MM.1S (cell line): ENCODE measurements at regions not wholly inside any gene's neighbourhood (a gene's known extent, or its start where the extent isn't known, plus 50 kb on each side); places are given as distances from the start of the nearest gene placed in this dataset.

Experiments
- DNase-seq: peaks from one replicate; pipeline ENCODE4 v3.0.0-alpha.2; 2015
- H2AFZ ChIP-seq: fragments of 300-600 bp; sonication (generic); 2 replicates; pipeline ENCODE4 v1.6.0; 2016; ENCODE audit warnings: antibody characterized with exemption, low read length
- H3F3A ChIP-seq: fragments of 300-600 bp; sonication (generic); 2 replicates; pipeline ENCODE4 v1.6.1; 2016; ENCODE audit warnings: mild to moderate bottlenecking, antibody characterized with exemption, low read length, moderate library complexity, mixed read lengths; ENCODE audit not compliant: insufficient read depth
- H3K27ac ChIP-seq: fragments of 300-600 bp; sonication (generic); 2 replicates; pipeline ENCODE4 v1.5.1; 2016; ENCODE audit warnings: mild to moderate bottlenecking, low read length
- H3K27me3 ChIP-seq: fragments of 300-600 bp; sonication (generic); replicated peaks from 2 replicates; pipeline ENCODE4 v1.6.0; 2016; ENCODE audit warnings: low read length; ENCODE audit not compliant: insufficient read depth
- H3K36me3 ChIP-seq: fragments of 300-600 bp; sonication (generic); replicated peaks from 2 replicates; pipeline ENCODE4 v1.6.1; 2016; ENCODE audit warnings: mild to moderate bottlenecking, low read length, mixed read lengths; ENCODE audit not compliant: insufficient read depth
- H3K4me1 ChIP-seq: fragments of 300-600 bp; sonication (generic); 2 replicates; pipeline ENCODE4 v1.6.1; 2016; ENCODE audit warnings: low read length, mixed read lengths
- H3K4me2 ChIP-seq: fragments of 300-600 bp; sonication (generic); 2 replicates; pipeline ENCODE4 v1.6.0; 2016; ENCODE audit warnings: low read depth, low read length
- H3K4me3 ChIP-seq: fragments of 300-600 bp; sonication (generic); 2 replicates; pipeline ENCODE4 v1.5.1; 2016; ENCODE audit warnings: low read length, mixed read lengths
- H3K79me2 ChIP-seq: fragments of 300-600 bp; sonication (generic); 2 replicates; pipeline ENCODE4 v1.6.1; 2016; ENCODE audit warnings: mixed run types, low read length, mixed read lengths
- H3K9ac ChIP-seq: fragments of 300-600 bp; sonication (generic); 2 replicates; pipeline ENCODE4 v1.6.1; 2016; ENCODE audit warnings: low read length, mixed read lengths
- H3K9me2 ChIP-seq: fragments of 300-600 bp; sonication (generic); replicated peaks from 2 replicates; pipeline ENCODE4 v1.6.1; 2016; ENCODE audit warnings: mild to moderate bottlenecking, low read length, mixed read lengths; ENCODE audit not compliant: insufficient read depth
- H3K9me3 ChIP-seq: fragments of 300-600 bp; sonication (generic); replicated peaks from 2 replicates; pipeline ENCODE4 v1.6.1; 2016; ENCODE audit warnings: mild to moderate bottlenecking, low read length, mixed read lengths; ENCODE audit not compliant: insufficient read depth
- H4K20me1 ChIP-seq: fragments of 300-600 bp; sonication (generic); 2 replicates; pipeline ENCODE4 v1.6.1; 2016; ENCODE audit warnings: mild to moderate bottlenecking, low read length, moderate library complexity, mixed read lengths; ENCODE audit not compliant: insufficient read depth
- EZH2 ChIP-seq: fragments of 300-600 bp; sonication (generic); optimal IDR thresholded peaks from 2 replicates; pipeline ENCODE3; 2017; ENCODE audit warnings: low read depth, mild to moderate bottlenecking, antibody characterized with exemption, low read length, mixed read lengths
- EZH2phosphoT487 ChIP-seq: fragments of 300-600 bp; sonication (generic); IDR thresholded peaks from 2 replicates; pipeline ENCODE4 v1.6.1; 2018; ENCODE audit warnings: antibody characterized with exemption, low read length
- TF ChIP-seq, protein P1 (sequence below): fragments of 300-600 bp; sonication (generic); IDR thresholded peaks from 2 replicates; pipeline ENCODE4 v1.5.1; 2016; ENCODE audit warnings: antibody characterized with exemption, low read length, mixed read lengths

DNA sequence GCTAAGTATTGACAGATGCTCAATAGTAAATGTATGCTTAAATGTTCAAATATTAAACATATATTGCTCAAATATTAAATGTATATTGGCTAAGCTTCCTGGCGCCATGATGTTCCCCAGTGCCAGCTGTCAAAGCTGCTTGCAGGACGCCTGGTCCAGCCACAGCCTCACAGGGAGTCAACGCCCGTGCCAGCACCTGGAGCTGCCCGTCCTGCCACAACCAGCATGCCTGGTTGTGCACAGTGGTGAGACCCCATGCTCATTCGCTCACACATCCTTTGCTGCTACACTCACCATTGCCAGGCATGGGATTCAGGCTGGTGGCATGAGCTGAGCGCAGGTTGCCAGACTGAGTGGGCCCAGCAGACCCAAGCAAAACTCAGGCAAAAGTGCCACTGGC is 926.9 kb upstream of the EDIL3 start:
- no peak for TF ChIP-seq EZH2
- Histone ChIP-seq H3K27me3 (no peaks in the 10 kb centered on the region), H3K4me3 (no peak overlapping the region), H3K79me2 (no peaks in the 10 kb centered on the region), H3K9ac (no peak overlapping the region), H3F3A (no peaks in the 10 kb centered on the region), H3K4me2 (no peak overlapping the region), H3K4me1 (no peaks in the 10 kb centered on the region), H3K9me2 (no peaks in the 10 kb centered on the region), H3K36me3 (no peaks in the 10 kb centered on the region), H3K27ac (no peak overlapping the region), H2AFZ (no peak overlapping the region), H4K20me1 (no peaks in the 10 kb centered on the region), H3K9me3 (no peaks in the 10 kb centered on the region)
- no peak for DNase-seq

DNA sequence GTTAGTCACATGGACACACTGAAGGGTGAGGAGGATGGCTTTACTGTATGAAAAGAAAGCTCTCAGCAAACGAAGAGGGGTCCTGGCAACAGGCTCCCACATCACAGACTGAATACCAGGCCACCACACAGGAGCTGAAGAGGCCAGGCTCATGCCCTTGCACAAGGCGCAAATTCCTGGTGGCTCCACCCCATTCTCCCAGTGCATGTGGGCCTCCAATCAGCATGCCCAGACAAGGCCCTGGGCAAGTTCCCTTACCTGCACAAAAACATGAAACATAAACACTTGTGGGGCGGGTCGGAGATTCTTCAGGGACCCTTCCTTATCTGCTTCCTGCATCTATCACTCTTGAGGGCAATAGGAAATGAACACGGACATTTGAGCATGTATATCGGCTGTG is 935.8 kb upstream of the EDIL3 start:
- no peaks in the 10 kb centered on the region for H3F3A ChIP-seq
- no peak for TF ChIP-seq EZH2
- TF ChIP-seq, protein P1, sequence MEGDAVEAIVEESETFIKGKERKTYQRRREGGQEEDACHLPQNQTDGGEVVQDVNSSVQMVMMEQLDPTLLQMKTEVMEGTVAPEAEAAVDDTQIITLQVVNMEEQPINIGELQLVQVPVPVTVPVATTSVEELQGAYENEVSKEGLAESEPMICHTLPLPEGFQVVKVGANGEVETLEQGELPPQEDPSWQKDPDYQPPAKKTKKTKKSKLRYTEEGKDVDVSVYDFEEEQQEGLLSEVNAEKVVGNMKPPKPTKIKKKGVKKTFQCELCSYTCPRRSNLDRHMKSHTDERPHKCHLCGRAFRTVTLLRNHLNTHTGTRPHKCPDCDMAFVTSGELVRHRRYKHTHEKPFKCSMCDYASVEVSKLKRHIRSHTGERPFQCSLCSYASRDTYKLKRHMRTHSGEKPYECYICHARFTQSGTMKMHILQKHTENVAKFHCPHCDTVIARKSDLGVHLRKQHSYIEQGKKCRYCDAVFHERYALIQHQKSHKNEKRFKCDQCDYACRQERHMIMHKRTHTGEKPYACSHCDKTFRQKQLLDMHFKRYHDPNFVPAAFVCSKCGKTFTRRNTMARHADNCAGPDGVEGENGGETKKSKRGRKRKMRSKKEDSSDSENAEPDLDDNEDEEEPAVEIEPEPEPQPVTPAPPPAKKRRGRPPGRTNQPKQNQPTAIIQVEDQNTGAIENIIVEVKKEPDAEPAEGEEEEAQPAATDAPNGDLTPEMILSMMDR = no peak
- no peak for TF ChIP-seq EZH2phosphoT487
- no peaks in the 10 kb centered on the region for H3K36me3 ChIP-seq
- H3K4me2 ChIP-seq = no peak overlapping the region
- no peaks in the 10 kb centered on the region for H3K9me2 ChIP-seq
- no peak overlapping the region for H3K27ac ChIP-seq
- no peaks in the 10 kb centered on the region for H4K20me1 ChIP-seq
- no peak overlapping the region for H2AFZ ChIP-seq
- H3K27me3 ChIP-seq = no peaks in the 10 kb centered on the region
- H3K4me1 ChIP-seq = no peaks in the 10 kb centered on the region
- no peaks in the 10 kb centered on the region for H3K79me2 ChIP-seq
- H3K9ac ChIP-seq = no peak overlapping the region
- H3K4me3 ChIP-seq = no peak overlapping the region
- H3K9me3 ChIP-seq = no peaks in the 10 kb centered on the region
- DNase-seq = no peak

GRCh38 chr5:85333276-85333675 is 948.6 kb upstream of the EDIL3 start:
- Histone ChIP-seq H3K9ac (no peak overlapping the region), H3K27ac (no peak overlapping the region), H3F3A (no peaks in the 10 kb centered on the region), H3K79me2 (no peaks in the 10 kb centered on the region), H3K4me3 (no peak overlapping the region), H3K9me3 (no peaks in the 10 kb centered on the region), H3K4me1 (no peaks in the 10 kb centered on the region), H3K4me2 (no peak overlapping the region), H3K9me2 (no peaks in the 10 kb centered on the region), H3K36me3 (no peaks in the 10 kb centered on the region), H4K20me1 (no peaks in the 10 kb centered on the region), H2AFZ (no peak overlapping the region), H3K27me3 (no peaks in the 10 kb centered on the region)
- no peak for DNase-seq
- TF ChIP-seq EZH2 (no peak), EZH2phosphoT487 (no peak)
- TF ChIP-seq, protein P1 = no peak

GRCh38 chr5:85337435-85337834 is 952.8 kb upstream of the EDIL3 start:
- Histone ChIP-seq H3K36me3 (no peaks in the 10 kb centered on the region), H4K20me1 (no peaks in the 10 kb centered on the region), H3K27me3 (no peaks in the 10 kb centered on the region), H3K4me2 (no peak overlapping the region), H3K79me2 (no peaks in the 10 kb centered on the region), H3K4me3 (no peak overlapping the region), H3K9ac (no peak overlapping the region), H3F3A (no peaks in the 10 kb centered on the region), H3K4me1 (no peaks in the 10 kb centered on the region), H2AFZ (no peak overlapping the region), H3K27ac (no peak overlapping the region), H3K9me3 (no peaks in the 10 kb centered on the region), H3K9me2 (no peaks in the 10 kb centered on the region)
- TF ChIP-seq EZH2phosphoT487 (no peak), EZH2 (no peak)
- TF ChIP-seq, protein P1 = no peak
- no peak for DNase-seq
